ENCODE measurements at regions not wholly inside any gene's neighbourhood (a gene's known extent, or its start where the extent isn't known, plus 50 kb on each side); places are given as distances from the start of the nearest gene placed in this dataset.

DNA sequence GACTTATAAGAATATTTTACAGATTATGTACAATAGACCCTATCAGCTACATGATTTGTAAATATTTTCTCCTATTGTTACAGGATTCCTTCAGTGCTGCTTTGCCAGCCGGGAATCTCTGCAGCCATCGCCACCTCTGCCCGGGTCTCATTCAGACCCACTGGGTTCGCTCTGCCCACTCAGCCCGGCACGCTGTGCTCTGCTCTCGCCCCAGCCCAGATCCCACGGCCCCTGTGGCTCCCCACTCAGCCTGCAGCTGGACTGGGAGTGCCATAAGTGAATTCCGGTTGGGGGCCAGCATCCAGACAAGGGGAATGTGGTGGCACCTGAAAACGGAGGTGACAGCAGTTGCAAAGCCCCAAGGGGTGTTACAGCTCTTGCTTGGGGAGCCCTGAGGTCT is 71.8 kb downstream of the NPAP1 start:
- Histone ChIP-seq H3K36me3 (ENCODE audit: insufficient read depth, low read length) (no peaks in the 10 kb centered on the region), H2AFZ (ENCODE audit: low read depth, low read length) (no peak overlapping the region), H3K79me2 (replicated peaks; ENCODE audit: insufficient read depth, low read length) (no peaks in the 10 kb centered on the region), H3K9ac (ENCODE audit: low read length) (no peak overlapping the region), H3K9me2 (ENCODE audit: insufficient read depth, low read length) (no peaks in the 10 kb centered on the region), H3K9me3 (ENCODE audit: low read length) (no peaks in the 10 kb centered on the region), H3K4me2 (ENCODE audit: low read length) (no peak overlapping the region), H3F3A (ENCODE audit: insufficient read depth, low read length, poor library complexity, severe bottlenecking) (no peaks in the 10 kb centered on the region), H3K27ac (ENCODE audit: low read length) (no peak overlapping the region), H3K4me3 (ENCODE audit: low read length) (no peak overlapping the region), H3K27me3 (ENCODE audit: insufficient read depth, low read depth, low read length) (no peaks in the 10 kb centered on the region), H4K20me1 (ENCODE audit: insufficient read depth) (no peaks in the 10 kb centered on the region)
- TF ChIP-seq, protein P1, sequence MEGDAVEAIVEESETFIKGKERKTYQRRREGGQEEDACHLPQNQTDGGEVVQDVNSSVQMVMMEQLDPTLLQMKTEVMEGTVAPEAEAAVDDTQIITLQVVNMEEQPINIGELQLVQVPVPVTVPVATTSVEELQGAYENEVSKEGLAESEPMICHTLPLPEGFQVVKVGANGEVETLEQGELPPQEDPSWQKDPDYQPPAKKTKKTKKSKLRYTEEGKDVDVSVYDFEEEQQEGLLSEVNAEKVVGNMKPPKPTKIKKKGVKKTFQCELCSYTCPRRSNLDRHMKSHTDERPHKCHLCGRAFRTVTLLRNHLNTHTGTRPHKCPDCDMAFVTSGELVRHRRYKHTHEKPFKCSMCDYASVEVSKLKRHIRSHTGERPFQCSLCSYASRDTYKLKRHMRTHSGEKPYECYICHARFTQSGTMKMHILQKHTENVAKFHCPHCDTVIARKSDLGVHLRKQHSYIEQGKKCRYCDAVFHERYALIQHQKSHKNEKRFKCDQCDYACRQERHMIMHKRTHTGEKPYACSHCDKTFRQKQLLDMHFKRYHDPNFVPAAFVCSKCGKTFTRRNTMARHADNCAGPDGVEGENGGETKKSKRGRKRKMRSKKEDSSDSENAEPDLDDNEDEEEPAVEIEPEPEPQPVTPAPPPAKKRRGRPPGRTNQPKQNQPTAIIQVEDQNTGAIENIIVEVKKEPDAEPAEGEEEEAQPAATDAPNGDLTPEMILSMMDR (IDR thresholded peaks at IDR 0.05; ENCODE audit: poor library complexity, severe bottlenecking) = no peak
- TF ChIP-seq RAD21 (conservative IDR thresholded peaks at IDR 0.05) (no peak), TAF1 (IDR thresholded peaks at IDR 0.05; ENCODE audit: low read depth) (no peak), SMC3 (conservative IDR thresholded peaks at IDR 0.05; ENCODE audit: poor library complexity) (no peak), POLR2AphosphoS5 (IDR thresholded peaks at IDR 0.05) (no peak), EZH2 (IDR thresholded peaks at IDR 0.05; ENCODE audit: borderline replicate concordance, insufficient read depth, low read length, poor library complexity, severe bottlenecking) (no peak), MXI1 (conservative IDR thresholded peaks at IDR 0.05; ENCODE audit: poor library complexity, severe bottlenecking) (no peak)
- TF ChIP-seq, protein P2, sequence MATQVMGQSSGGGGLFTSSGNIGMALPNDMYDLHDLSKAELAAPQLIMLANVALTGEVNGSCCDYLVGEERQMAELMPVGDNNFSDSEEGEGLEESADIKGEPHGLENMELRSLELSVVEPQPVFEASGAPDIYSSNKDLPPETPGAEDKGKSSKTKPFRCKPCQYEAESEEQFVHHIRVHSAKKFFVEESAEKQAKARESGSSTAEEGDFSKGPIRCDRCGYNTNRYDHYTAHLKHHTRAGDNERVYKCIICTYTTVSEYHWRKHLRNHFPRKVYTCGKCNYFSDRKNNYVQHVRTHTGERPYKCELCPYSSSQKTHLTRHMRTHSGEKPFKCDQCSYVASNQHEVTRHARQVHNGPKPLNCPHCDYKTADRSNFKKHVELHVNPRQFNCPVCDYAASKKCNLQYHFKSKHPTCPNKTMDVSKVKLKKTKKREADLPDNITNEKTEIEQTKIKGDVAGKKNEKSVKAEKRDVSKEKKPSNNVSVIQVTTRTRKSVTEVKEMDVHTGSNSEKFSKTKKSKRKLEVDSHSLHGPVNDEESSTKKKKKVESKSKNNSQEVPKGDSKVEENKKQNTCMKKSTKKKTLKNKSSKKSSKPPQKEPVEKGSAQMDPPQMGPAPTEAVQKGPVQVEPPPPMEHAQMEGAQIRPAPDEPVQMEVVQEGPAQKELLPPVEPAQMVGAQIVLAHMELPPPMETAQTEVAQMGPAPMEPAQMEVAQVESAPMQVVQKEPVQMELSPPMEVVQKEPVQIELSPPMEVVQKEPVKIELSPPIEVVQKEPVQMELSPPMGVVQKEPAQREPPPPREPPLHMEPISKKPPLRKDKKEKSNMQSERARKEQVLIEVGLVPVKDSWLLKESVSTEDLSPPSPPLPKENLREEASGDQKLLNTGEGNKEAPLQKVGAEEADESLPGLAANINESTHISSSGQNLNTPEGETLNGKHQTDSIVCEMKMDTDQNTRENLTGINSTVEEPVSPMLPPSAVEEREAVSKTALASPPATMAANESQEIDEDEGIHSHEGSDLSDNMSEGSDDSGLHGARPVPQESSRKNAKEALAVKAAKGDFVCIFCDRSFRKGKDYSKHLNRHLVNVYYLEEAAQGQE (IDR thresholded peaks at IDR 0.05; ENCODE audit: borderline replicate concordance) = no peak

DNA sequence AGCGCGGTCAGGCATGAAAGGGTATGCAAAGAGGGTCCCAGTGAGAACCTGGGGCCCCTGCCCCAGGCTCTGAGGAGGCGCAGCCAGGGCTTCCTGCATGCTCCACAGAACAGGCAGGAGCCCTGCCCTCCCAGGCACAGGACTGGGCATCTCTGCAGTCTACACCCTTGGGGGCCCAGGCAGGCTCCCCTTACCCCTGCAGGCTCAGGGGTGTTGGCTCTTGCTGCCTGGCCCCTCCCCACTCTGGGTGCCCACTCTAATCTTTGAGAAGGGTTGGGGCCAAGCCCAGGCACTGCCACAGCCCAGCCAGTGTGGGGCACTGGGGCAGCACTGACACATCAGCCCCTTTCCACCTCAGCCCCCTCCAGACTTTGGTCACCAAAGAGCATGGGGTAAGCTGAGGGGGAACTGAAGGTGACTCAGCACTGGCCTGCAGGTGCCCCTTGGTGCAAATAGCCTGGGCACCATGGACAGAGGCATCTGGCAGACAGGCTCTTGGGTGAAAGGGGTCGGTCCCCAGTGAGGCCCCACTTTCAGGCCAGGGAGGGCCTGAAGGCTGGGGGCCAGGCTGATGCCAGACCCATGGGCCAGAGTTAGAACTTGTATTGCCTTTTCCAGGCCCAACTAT is 73.4 kb downstream of the NPAP1 start:
- no peaks in the 10 kb centered on the region for H3F3A ChIP-seq (ENCODE audit: insufficient read depth, low read length, poor library complexity, severe bottlenecking)
- H3K9ac ChIP-seq (ENCODE audit: low read length) = no peak overlapping the region
- H3K27me3 ChIP-seq (ENCODE audit: insufficient read depth, low read depth, low read length) = no peaks in the 10 kb centered on the region
- H3K79me2 ChIP-seq (replicated peaks; ENCODE audit: insufficient read depth, low read length) = no peaks in the 10 kb centered on the region
- H3K4me2 ChIP-seq (ENCODE audit: low read length) = no peak overlapping the region
- no peak overlapping the region for H3K27ac ChIP-seq (ENCODE audit: low read length)
- H2AFZ ChIP-seq (ENCODE audit: low read depth, low read length) = no peak overlapping the region
- no peak for TF ChIP-seq MXI1 (conservative IDR thresholded peaks at IDR 0.05; ENCODE audit: poor library complexity, severe bottlenecking)
- TF ChIP-seq, protein P2 (IDR thresholded peaks at IDR 0.05; ENCODE audit: borderline replicate concordance) = no peak
- no peak for TF ChIP-seq RAD21 (conservative IDR thresholded peaks at IDR 0.05)
- no peak for TF ChIP-seq EP300 (conservative IDR thresholded peaks at IDR 0.05; ENCODE audit: poor library complexity, severe bottlenecking)
- TF ChIP-seq, protein P1 (IDR thresholded peaks at IDR 0.05; ENCODE audit: poor library complexity, severe bottlenecking) = no peak
- TF ChIP-seq POLR2AphosphoS5 (IDR thresholded peaks at IDR 0.05) = no peak
- no peak for TF ChIP-seq TAF1 (IDR thresholded peaks at IDR 0.05; ENCODE audit: low read depth)
- no peak for TF ChIP-seq EZH2 (IDR thresholded peaks at IDR 0.05; ENCODE audit: borderline replicate concordance, insufficient read depth, low read length, poor library complexity, severe bottlenecking)
- TF ChIP-seq SMC3 (conservative IDR thresholded peaks at IDR 0.05; ENCODE audit: poor library complexity) = no peak
- H3K9me2 ChIP-seq (ENCODE audit: insufficient read depth, low read length) = no peaks in the 10 kb centered on the region
- no peaks in the 10 kb centered on the region for H4K20me1 ChIP-seq (ENCODE audit: insufficient read depth)
- H3K36me3 ChIP-seq (ENCODE audit: insufficient read depth, low read length) = no peaks in the 10 kb centered on the region
- no peaks in the 10 kb centered on the region for H3K9me3 ChIP-seq (ENCODE audit: low read length)
- no peak overlapping the region for H3K4me3 ChIP-seq (ENCODE audit: low read length)

Measured in neural cell (in vitro differentiated cells).